ENCODE measurements at regions not wholly inside any gene's neighbourhood (a gene's known extent, or its start where the extent isn't known, plus 50 kb on each side); places are given as distances from the start of the nearest gene placed in this dataset.

- TF ChIP-seq ZBTB7A (IDR thresholded peaks at IDR 0.05; ENCODE audit: low read depth) (no peak), CEBPB (IDR thresholded peaks at IDR 0.05) (no peak), MAX (IDR thresholded peaks at IDR 0.05) (no peak), NFIC (IDR thresholded peaks at IDR 0.05) (no peak), EP300 (IDR thresholded peaks at IDR 0.05; ENCODE audit: borderline replicate concordance) (no peak), TAF1 (IDR thresholded peaks at IDR 0.05; ENCODE audit: low read depth) (no peak), FOXM1 (IDR thresholded peaks at IDR 0.05; ENCODE audit: borderline replicate concordance, low read depth) (no peak), YY1 (IDR thresholded peaks at IDR 0.05; ENCODE audit: low read depth) (no peak), RAD21 (IDR thresholded peaks at IDR 0.05; ENCODE audit: low read depth) (no peak), REST (IDR thresholded peaks at IDR 0.05; ENCODE audit: low read depth) (no peak), EGR1 (IDR thresholded peaks at IDR 0.05) (no peak), TEAD4 (IDR thresholded peaks at IDR 0.05) (no peak), TCF12 (IDR thresholded peaks at IDR 0.05; ENCODE audit: low read depth) (no peak), CREB1 (IDR thresholded peaks at IDR 0.05; ENCODE audit: low read depth) (no peak)
- TF ChIP-seq, protein P1, sequence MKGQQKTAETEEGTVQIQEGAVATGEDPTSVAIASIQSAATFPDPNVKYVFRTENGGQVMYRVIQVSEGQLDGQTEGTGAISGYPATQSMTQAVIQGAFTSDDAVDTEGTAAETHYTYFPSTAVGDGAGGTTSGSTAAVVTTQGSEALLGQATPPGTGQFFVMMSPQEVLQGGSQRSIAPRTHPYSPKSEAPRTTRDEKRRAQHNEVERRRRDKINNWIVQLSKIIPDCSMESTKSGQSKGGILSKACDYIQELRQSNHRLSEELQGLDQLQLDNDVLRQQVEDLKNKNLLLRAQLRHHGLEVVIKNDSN (IDR thresholded peaks at IDR 0.05) = no peak
Measured at GRCh38 chr15:35309886-35310285, 224.8 kb upstream of the NANOGP8 start.

DNA sequence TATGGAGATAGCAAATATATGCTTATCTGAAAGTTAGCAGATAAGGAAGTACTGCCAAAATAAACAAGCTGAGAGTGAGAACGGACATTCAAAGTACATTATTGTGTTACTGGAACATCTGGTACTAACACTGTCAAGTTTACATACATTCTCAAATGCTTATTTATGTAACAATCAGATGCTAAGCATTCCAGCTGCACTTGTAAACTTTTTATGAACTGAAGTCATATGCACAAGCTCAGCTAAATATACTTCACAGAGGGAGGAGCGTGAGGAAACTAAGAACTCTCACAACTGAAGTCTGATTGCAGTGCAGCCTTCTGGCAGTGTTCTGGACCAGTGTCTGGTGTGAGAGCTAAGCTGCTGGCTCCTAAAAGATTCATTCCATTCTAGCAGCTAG lies 223.7 kb upstream of the NANOGP8 start:
- TF ChIP-seq EGR1 (IDR thresholded peaks at IDR 0.05) = no peak
- TF ChIP-seq CEBPB (IDR thresholded peaks at IDR 0.05) = no peak
- no peak for TF ChIP-seq TCF12 (IDR thresholded peaks at IDR 0.05; ENCODE audit: low read depth)
- no peak for TF ChIP-seq YY1 (IDR thresholded peaks at IDR 0.05; ENCODE audit: low read depth)
- TF ChIP-seq, protein P1 (IDR thresholded peaks at IDR 0.05) = no peak
- TF ChIP-seq EP300 (IDR thresholded peaks at IDR 0.05; ENCODE audit: borderline replicate concordance) = no peak
- no peak for TF ChIP-seq ZBTB7A (IDR thresholded peaks at IDR 0.05; ENCODE audit: low read depth)
- TF ChIP-seq NFIC (IDR thresholded peaks at IDR 0.05) = no peak
- no peak for TF ChIP-seq TEAD4 (IDR thresholded peaks at IDR 0.05)
- TF ChIP-seq CREB1 (IDR thresholded peaks at IDR 0.05; ENCODE audit: low read depth) = no peak
- TF ChIP-seq RAD21 (IDR thresholded peaks at IDR 0.05; ENCODE audit: low read depth) = no peak

DNA sequence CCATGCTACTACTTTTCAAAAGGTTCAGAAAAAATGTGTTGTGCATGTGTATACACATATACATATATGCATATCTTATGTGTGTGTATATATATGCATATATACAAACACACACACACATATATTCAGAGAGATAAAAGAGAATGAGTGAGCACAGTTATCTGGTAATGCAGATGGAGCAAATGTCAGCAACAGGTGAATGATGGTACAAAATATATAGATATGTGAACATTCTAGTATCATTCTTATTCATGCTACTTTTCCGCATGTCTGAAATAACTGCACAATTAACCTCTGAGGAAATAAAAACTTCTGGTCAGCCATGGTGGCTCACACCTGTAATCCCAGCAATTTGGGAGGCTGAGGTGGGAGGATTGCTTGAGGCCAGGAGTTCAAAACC lies 222.6 kb upstream of the NANOGP8 start:
- TF ChIP-seq TCF12 (IDR thresholded peaks at IDR 0.05; ENCODE audit: low read depth) (no peak), TEAD4 (IDR thresholded peaks at IDR 0.05) (no peak), REST (IDR thresholded peaks at IDR 0.05; ENCODE audit: low read depth) (no peak), RAD21 (IDR thresholded peaks at IDR 0.05; ENCODE audit: low read depth) (no peak), CREB1 (IDR thresholded peaks at IDR 0.05; ENCODE audit: low read depth) (no peak), TAF1 (IDR thresholded peaks at IDR 0.05; ENCODE audit: low read depth) (no peak), EGR1 (IDR thresholded peaks at IDR 0.05) (no peak), ZBTB7A (IDR thresholded peaks at IDR 0.05; ENCODE audit: low read depth) (no peak), YY1 (IDR thresholded peaks at IDR 0.05; ENCODE audit: low read depth) (no peak), FOXM1 (IDR thresholded peaks at IDR 0.05; ENCODE audit: borderline replicate concordance, low read depth) (no peak), EP300 (IDR thresholded peaks at IDR 0.05; ENCODE audit: borderline replicate concordance) (no peak), MAX (IDR thresholded peaks at IDR 0.05) (no peak)
- TF ChIP-seq, protein P1 (IDR thresholded peaks at IDR 0.05) = no peak

GRCh38 chr15:35307026-35307425 lies 221.9 kb upstream of the NANOGP8 start:
- no peak for TF ChIP-seq TCF12 (IDR thresholded peaks at IDR 0.05; ENCODE audit: low read depth)
- TF ChIP-seq MAX (IDR thresholded peaks at IDR 0.05) = no peak
- no peak for TF ChIP-seq RAD21 (IDR thresholded peaks at IDR 0.05; ENCODE audit: low read depth)
- TF ChIP-seq REST (IDR thresholded peaks at IDR 0.05; ENCODE audit: low read depth) = no peak
- TF ChIP-seq, protein P1 (IDR thresholded peaks at IDR 0.05) = no peak
- no peak for TF ChIP-seq ZBTB7A (IDR thresholded peaks at IDR 0.05; ENCODE audit: low read depth)
- no peak for TF ChIP-seq EP300 (IDR thresholded peaks at IDR 0.05; ENCODE audit: borderline replicate concordance)
- no peak for TF ChIP-seq TAF1 (IDR thresholded peaks at IDR 0.05; ENCODE audit: low read depth)
- no peak for TF ChIP-seq NFIC (IDR thresholded peaks at IDR 0.05)
- no peak for TF ChIP-seq EGR1 (IDR thresholded peaks at IDR 0.05)
- no peak for TF ChIP-seq CREB1 (IDR thresholded peaks at IDR 0.05; ENCODE audit: low read depth)
- TF ChIP-seq YY1 (IDR thresholded peaks at IDR 0.05; ENCODE audit: low read depth) = no peak
- no peak for TF ChIP-seq TEAD4 (IDR thresholded peaks at IDR 0.05)
- no peak for TF ChIP-seq CEBPB (IDR thresholded peaks at IDR 0.05)
- TF ChIP-seq FOXM1 (IDR thresholded peaks at IDR 0.05; ENCODE audit: borderline replicate concordance, low read depth) = no peak

Measured in Ishikawa (cell line).